GM12878 (cell line): ENCODE measurements at regions not wholly inside any gene's neighbourhood (a gene's known extent, or its start where the extent isn't known, plus 50 kb on each side); places are given as distances from the start of the nearest gene placed in this dataset.

Experiments used
- ATAC-seq: fragments of 200-7000 bp; cut with Tn5 transposase; 3 replicates; pipeline ENCODE4 v1.9.1; 2020; ENCODE audit warnings: mild to moderate bottlenecking, moderate library complexity
- BruUV-seq: library from RNA; stranded (reverse); fragments of 400-500 nt; replicated peaks from 2 replicates; lab custom pipeline; 2021; lab: Mats Ljungman, UMichigan
- CTCF ChIA-PET: fragments of 300-600 bp; sonication (Branson Sonifier 250); formaldehyde crosslinking; extraction: SDS; loops from one replicate; lab custom pipeline; 2021; ENCODE audit warnings: inconsistent platforms; lab: Yijun Ruan, JAX
- POLR2A ChIA-PET: fragments of 350-600 bp; formaldehyde crosslinking; extraction: SDS; loops from one replicate; lab custom pipeline; 2021; ENCODE audit warnings: inconsistent platforms; lab: Charles Lee
- RAD21 ChIA-PET: fragments of 300-600 bp; sonication (Branson Sonifier 250); formaldehyde crosslinking; loops from one replicate; lab custom pipeline; 2023; ENCODE audit warnings: antibody characterized with exemption; ENCODE audit not compliant: unreplicated experiment; lab: Charles Lee
- SMC1A ChIA-PET: fragments of 300-600 bp; sonication (Branson Sonifier 250); formaldehyde crosslinking; loops from one replicate; lab custom pipeline; 2023; ENCODE audit not compliant: unreplicated experiment, uncharacterized antibody; lab: Charles Lee
- DNase-seq: peaks from one replicate; pipeline ENCODE4 v3.0.0-alpha.2; 2011; ENCODE audit warnings: low read depth, low spot score
- FAIRE-seq: peaks from 3 replicates; lab custom pipeline; 2011; peaks lifted over from hg19 to GRCh38; lab: Jason Lieb, UNC
- H2AFZ ChIP-seq: 2 replicates; pipeline ENCODE4 v1.6.0; 2011; ENCODE audit warnings: low read depth, low read length, control low read depth; ENCODE audit not compliant: control insufficient read depth
- H3K27ac ChIP-seq: 2 replicates; pipeline ENCODE4 v1.5.1; 2011; ENCODE audit warnings: control low read depth; ENCODE audit not compliant: control insufficient read depth, insufficient read depth
- H3K27me3 ChIP-seq, 2 experiments: replicated peaks in 1 of 2; 2 replicates each; pipeline versions ENCODE4 v1.6.0 to v1.6.1; 2011; ENCODE audit warnings: low read length in 1 of 2; ENCODE audit not compliant: control insufficient read depth in 2 of 2, insufficient read depth in 2 of 2
- H3K36me3 ChIP-seq, 2 experiments: 2 replicates each; pipeline ENCODE4 v1.5.1; 2011; ENCODE audit warnings: low read length in 1 of 2; ENCODE audit not compliant: control insufficient read depth in 2 of 2, insufficient read depth in 2 of 2
- H3K4me1 ChIP-seq: 2 replicates; pipeline ENCODE4 v1.6.1; 2011; ENCODE audit warnings: mild to moderate bottlenecking, low read length, moderate library complexity, mixed read lengths; ENCODE audit not compliant: control insufficient read depth, insufficient read depth
- H3K4me2 ChIP-seq: 2 replicates; pipeline ENCODE4 v1.6.0; 2011; ENCODE audit warnings: control low read depth; ENCODE audit not compliant: control insufficient read depth, insufficient read depth
- H3K4me3 ChIP-seq: fragments of 200-600 bp; sonication (generic); 2 replicates; pipeline ENCODE4 v1.5.1; 2016
- H3K79me2 ChIP-seq: 2 replicates; pipeline ENCODE4 v1.6.0; 2011; ENCODE audit warnings: low read length; ENCODE audit not compliant: control insufficient read depth, insufficient read depth
- H3K9ac ChIP-seq: 2 replicates; pipeline ENCODE4 v1.8.0; 2011; ENCODE audit warnings: low read length, control low read depth, mixed read lengths; ENCODE audit not compliant: control insufficient read depth, insufficient read depth
- H3K9me3 ChIP-seq: replicated peaks from 3 replicates; pipeline ENCODE4 v1.5.1; 2011; ENCODE audit warnings: mild to moderate bottlenecking, low read length; ENCODE audit not compliant: control insufficient read depth, insufficient read depth
- H4K20me1 ChIP-seq: 2 replicates; pipeline ENCODE4 v1.6.0; 2011; ENCODE audit not compliant: control insufficient read depth, insufficient read depth
- IRF5 ChIP-seq: fragments of 450-650 bp; IDR thresholded peaks from 2 replicates; pipeline ENCODE4 v1.6.1; 2017; ENCODE audit warnings: borderline replicate concordance
- KAT2A ChIP-seq: conservative IDR thresholded peaks from 2 replicates; pipeline ENCODE4 v1.6.1; 2011; ENCODE audit warnings: low read depth, low read length; ENCODE audit not compliant: control insufficient read depth
- KDM1A ChIP-seq: fragments of 200-600 bp; sonication (generic); IDR thresholded peaks from 2 replicates; pipeline ENCODE4 v1.6.1; 2016; ENCODE audit warnings: borderline replicate concordance
- NKRF ChIP-seq: fragments of 450-650 bp; conservative IDR thresholded peaks from 2 replicates; pipeline ENCODE4 v1.6.1; 2017; ENCODE audit warnings: mild to moderate bottlenecking, moderate library complexity
- POLR2A ChIP-seq: IDR thresholded peaks from 2 replicates; pipeline ENCODE4 v1.6.1; 2011; ENCODE audit warnings: low read depth, mild to moderate bottlenecking, low read length
- POLR2AphosphoS2 ChIP-seq: IDR thresholded peaks from 2 replicates; pipeline ENCODE4 v1.6.1; 2011; ENCODE audit warnings: low read depth, mild to moderate bottlenecking, low read length, improper control_type of control experiment, moderate library complexity
- SMC3 ChIP-seq: IDR thresholded peaks from 2 replicates; pipeline ENCODE4 v1.6.1; 2011; ENCODE audit warnings: low read length, improper control_type of control experiment, borderline replicate concordance
- TAF1 ChIP-seq: IDR thresholded peaks from 2 replicates; pipeline ENCODE4 v1.6.1; 2011; ENCODE audit warnings: mild to moderate bottlenecking, low read depth, low read length, borderline replicate concordance
- TCF3 ChIP-seq: IDR thresholded peaks from 2 replicates; pipeline ENCODE4 v1.6.1; 2012; ENCODE audit warnings: low read depth, mild to moderate bottlenecking, low read length, borderline replicate concordance; ENCODE audit not compliant: insufficient read depth
- USF2 ChIP-seq: IDR thresholded peaks from 2 replicates; pipeline ENCODE4 v1.6.1; 2011; ENCODE audit warnings: low read depth, low read length, improper control_type of control experiment, borderline replicate concordance
- ZNF24 ChIP-seq: fragments of 450-650 bp; IDR thresholded peaks from 2 replicates; pipeline ENCODE4 v1.6.1; 2017; ENCODE audit warnings: antibody characterized with exemption, mild to moderate bottlenecking
- ZZZ3 ChIP-seq: IDR thresholded peaks from 2 replicates; pipeline ENCODE4 v1.6.1; 2011; ENCODE audit warnings: low read depth; ENCODE audit not compliant: control insufficient read depth, insufficient read length
- WGBS: methylation state at CpG from one replicate; pipeline ENCODE4 v1.1.6; 2016; ENCODE audit warnings: low lambda C conversion rate; ENCODE audit not compliant: insufficient replicate concordance, insufficient coverage; ENCODE audit errors: missing lambda C conversion rate; 5-methylcytosine and 5-hydroxymethylcytosine counted together
- in situ Hi-C: fragments of 300-500 bp; cut with MboI; formaldehyde crosslinking; loops from 9 replicates; pipeline ENCODE4 v1.14.3; 2018; ENCODE audit warnings: mixed read lengths
- intact Hi-C: fragments of 100-400 bp; cut with micrococcal nuclease; formaldehyde crosslinking; loops from one replicate; pipeline ENCODE4 v1.14.2; 2022; ENCODE audit not compliant: unreplicated experiment

- RAD21 ChIA-PET: no interaction called here
- no peak overlapping the region for H3K4me3 ChIP-seq
- H3K4me2 ChIP-seq: no peak overlapping the region
- no peaks in the 10 kb centered on the region for H3K27me3 ChIP-seq
- POLR2A ChIA-PET: no interaction called here
- SMC1A ChIA-PET: no interaction called here
- CTCF ChIA-PET: no interaction called here
- H2AFZ ChIP-seq: no peak overlapping the region
- H3K79me2 ChIP-seq: no peaks in the 10 kb centered on the region
- H3K9me3 ChIP-seq: no peaks in the 10 kb centered on the region
- no peak for DNase-seq
- H3K9ac ChIP-seq: no peak overlapping the region
- no TSS peak for BruUV-seq
- H3K4me1 ChIP-seq: no peaks in the 10 kb centered on the region
- no peak for ATAC-seq
- no peaks in the 10 kb centered on the region for H4K20me1 ChIP-seq
- in situ Hi-C loops (no loop called here), intact Hi-C loops (no loop called here)
- H3K27ac ChIP-seq: no peak overlapping the region
- no peak for TF ChIP-seq POLR2A
- no peak for TF ChIP-seq NKRF
- no peak for TF ChIP-seq POLR2AphosphoS2
- no peak for TF ChIP-seq KDM1A
- no peak for TF ChIP-seq USF2
- no peak for TF ChIP-seq IRF5
- no peak for TF ChIP-seq KAT2A
- TF ChIP-seq ZNF24: no peak
- TF ChIP-seq SMC3: no peak
- no peak for TF ChIP-seq ZZZ3
- no peak for TF ChIP-seq TAF1
- no peak for TF ChIP-seq TCF3
- FAIRE-seq: no peak
- H3K36me3 ChIP-seq: no peaks in the 10 kb centered on the region
- 0% methylated on average over 2 of the region's 2 CpGs for WGBS
Measured at GRCh38 chr21:23949493-23949892, 1657.8 kb downstream of the MRPL39 start.
